ENCODE measurements at regions not wholly inside any gene's neighbourhood (a gene's known extent, or its start where the extent isn't known, plus 50 kb on each side); places are given as distances from the start of the nearest gene placed in this dataset.

GRCh38 chr2:103945083-103945482 is 908.8 kb upstream of the POU3F3 start:
- TF ChIP-seq, protein P1, sequence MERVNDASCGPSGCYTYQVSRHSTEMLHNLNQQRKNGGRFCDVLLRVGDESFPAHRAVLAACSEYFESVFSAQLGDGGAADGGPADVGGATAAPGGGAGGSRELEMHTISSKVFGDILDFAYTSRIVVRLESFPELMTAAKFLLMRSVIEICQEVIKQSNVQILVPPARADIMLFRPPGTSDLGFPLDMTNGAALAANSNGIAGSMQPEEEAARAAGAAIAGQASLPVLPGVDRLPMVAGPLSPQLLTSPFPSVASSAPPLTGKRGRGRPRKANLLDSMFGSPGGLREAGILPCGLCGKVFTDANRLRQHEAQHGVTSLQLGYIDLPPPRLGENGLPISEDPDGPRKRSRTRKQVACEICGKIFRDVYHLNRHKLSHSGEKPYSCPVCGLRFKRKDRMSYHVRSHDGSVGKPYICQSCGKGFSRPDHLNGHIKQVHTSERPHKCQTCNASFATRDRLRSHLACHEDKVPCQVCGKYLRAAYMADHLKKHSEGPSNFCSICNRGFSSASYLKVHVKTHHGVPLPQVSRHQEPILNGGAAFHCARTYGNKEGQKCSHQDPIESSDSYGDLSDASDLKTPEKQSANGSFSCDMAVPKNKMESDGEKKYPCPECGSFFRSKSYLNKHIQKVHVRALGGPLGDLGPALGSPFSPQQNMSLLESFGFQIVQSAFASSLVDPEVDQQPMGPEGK (CRISPR knock-in tag; IDR thresholded peaks at IDR 0.05): no peak
- TF ChIP-seq CEBPB (IDR thresholded peaks at IDR 0.05; ENCODE audit: borderline replicate concordance, low read depth, low read length) (peak; percentile 66; the same call in 1 of the 2 replicates), ATF7 (IDR thresholded peaks at IDR 0.05) (peak; percentile 60), ATF7 (CRISPR knock-in tag; IDR thresholded peaks at IDR 0.05) (no peak)
- no peak overlapping the region for H3K4me2 ChIP-seq (ENCODE audit: low read depth, low read length)
- no peaks in the 10 kb centered on the region for H3K27me3 ChIP-seq (ENCODE audit: control insufficient read depth in 1 of 2, insufficient read depth in 2 of 2, low read length in 2 of 2)
- in situ Hi-C loops (cut with HindIII; ENCODE audit: extremely low pct_ligation_motif_present, low pct_unique_long_range_greater_than_20kb) (no loop called here), intact Hi-C loops (cut with micrococcal nuclease; ENCODE audit: unreplicated experiment) (no loop called here)
- DNase-seq (ENCODE audit: low spot score) (no peak), FAIRE-seq (no peak), ATAC-seq (no peak)
- H3K4me1 ChIP-seq (ENCODE audit: insufficient read depth, low read length): no peaks in the 10 kb centered on the region
- CTCF ChIA-PET (ENCODE audit: low intra/inter-chr PET ratio, low total read pairs): no interaction called here
- no peak overlapping the region for H3K9ac ChIP-seq (ENCODE audit: insufficient read depth, low read depth, low read length)
- POLR2A ChIA-PET: no interaction called here
- H3K9me3 ChIP-seq (ENCODE audit: low read length): peaks cover 11% of the 10 kb centered on the region
- no peaks in the 10 kb centered on the region for H4K20me1 ChIP-seq (ENCODE audit: insufficient read depth, low read length)
- no peak overlapping the region for H3K27ac ChIP-seq (ENCODE audit: extremely low read length, insufficient read depth, low read length)
- BruUV-seq (replicated peaks): no TSS peak
- 6% methylated on average over 2 of the region's 2 CpGs for WGBS (ENCODE audit: low lambda C conversion rate)
- H3K79me2 ChIP-seq (ENCODE audit: insufficient read depth, low read length): no peaks in the 10 kb centered on the region
- no peaks in the 10 kb centered on the region for H3K36me3 ChIP-seq (replicated peaks in 1 of 2; ENCODE audit: control insufficient read depth in 1 of 2, insufficient read depth in 2 of 2, low read length in 2 of 2)
- H2AFZ ChIP-seq (ENCODE audit: low read length): no peak overlapping the region
- H3K4me3 ChIP-seq (replicated peaks in 1 of 3; ENCODE audit: insufficient read depth in 1 of 3, low read depth in 2 of 3, low read length in 3 of 3): no peak overlapping the region

- FAIRE-seq (no peak), DNase-seq (ENCODE audit: low spot score) (peak; percentile 47), ATAC-seq (peak; percentile 99)
- no peaks in the 10 kb centered on the region for H3K79me2 ChIP-seq (ENCODE audit: insufficient read depth, low read length)
- H4K20me1 ChIP-seq (ENCODE audit: insufficient read depth, low read length): no peaks in the 10 kb centered on the region
- H3K36me3 ChIP-seq (replicated peaks in 1 of 2; ENCODE audit: control insufficient read depth in 1 of 2, insufficient read depth in 2 of 2, low read length in 2 of 2): no peaks in the 10 kb centered on the region
- H3K4me2 ChIP-seq (ENCODE audit: low read depth, low read length): no peak overlapping the region
- intact Hi-C loops (cut with micrococcal nuclease; ENCODE audit: unreplicated experiment): loop anchor here (1.0 to 2.0 kb wide), 5 partner anchors 453 to 985 kb away; no protein-coding TSS in a partner anchor
- ChIA-PET CTCF (ENCODE audit: low intra/inter-chr PET ratio, low total read pairs) (interaction anchor here (1.3 to 1.4 kb wide), 2 partner anchors 890 to 914 kb away, joined by 3 to 11 read pairs; no protein-coding TSS in a partner anchor), POLR2A (no interaction called here)
- in situ Hi-C loops (cut with HindIII; ENCODE audit: extremely low pct_ligation_motif_present, low pct_unique_long_range_greater_than_20kb): loop anchor here (10.0 kb wide), 1 partner anchor 895 kb away; the partner anchor contains the start of gene POU3F3
- H3K4me1 ChIP-seq (ENCODE audit: insufficient read depth, low read length): no peaks in the 10 kb centered on the region
- H3K4me3 ChIP-seq (replicated peaks in 1 of 3; ENCODE audit: insufficient read depth in 1 of 3, low read depth in 2 of 3, low read length in 3 of 3): no peak overlapping the region
- WGBS (ENCODE audit: low lambda C conversion rate): 18% methylated on average over 9 of the region's 9 CpGs
- H3K27ac ChIP-seq (ENCODE audit: extremely low read length, insufficient read depth, low read length): no peak overlapping the region
- H3K9ac ChIP-seq (ENCODE audit: insufficient read depth, low read depth, low read length): no peak overlapping the region
- no peaks in the 10 kb centered on the region for H3K9me3 ChIP-seq (ENCODE audit: low read length)
- no peaks in the 10 kb centered on the region; a peak in 1 of 5 replicates for H3K27me3 ChIP-seq (ENCODE audit: control insufficient read depth in 1 of 2, insufficient read depth in 2 of 2, low read length in 2 of 2)
- H2AFZ ChIP-seq (ENCODE audit: low read length): no peak overlapping the region
- no TSS peak for BruUV-seq (replicated peaks)
- TF ChIP-seq CAMTA2 (CRISPR knock-in tag; IDR thresholded peaks at IDR 0.05; ENCODE audit: borderline replicate concordance) (no peak), ZFP1 (CRISPR knock-in tag; IDR thresholded peaks at IDR 0.05) (no peak)
- TF ChIP-seq, protein P2, sequence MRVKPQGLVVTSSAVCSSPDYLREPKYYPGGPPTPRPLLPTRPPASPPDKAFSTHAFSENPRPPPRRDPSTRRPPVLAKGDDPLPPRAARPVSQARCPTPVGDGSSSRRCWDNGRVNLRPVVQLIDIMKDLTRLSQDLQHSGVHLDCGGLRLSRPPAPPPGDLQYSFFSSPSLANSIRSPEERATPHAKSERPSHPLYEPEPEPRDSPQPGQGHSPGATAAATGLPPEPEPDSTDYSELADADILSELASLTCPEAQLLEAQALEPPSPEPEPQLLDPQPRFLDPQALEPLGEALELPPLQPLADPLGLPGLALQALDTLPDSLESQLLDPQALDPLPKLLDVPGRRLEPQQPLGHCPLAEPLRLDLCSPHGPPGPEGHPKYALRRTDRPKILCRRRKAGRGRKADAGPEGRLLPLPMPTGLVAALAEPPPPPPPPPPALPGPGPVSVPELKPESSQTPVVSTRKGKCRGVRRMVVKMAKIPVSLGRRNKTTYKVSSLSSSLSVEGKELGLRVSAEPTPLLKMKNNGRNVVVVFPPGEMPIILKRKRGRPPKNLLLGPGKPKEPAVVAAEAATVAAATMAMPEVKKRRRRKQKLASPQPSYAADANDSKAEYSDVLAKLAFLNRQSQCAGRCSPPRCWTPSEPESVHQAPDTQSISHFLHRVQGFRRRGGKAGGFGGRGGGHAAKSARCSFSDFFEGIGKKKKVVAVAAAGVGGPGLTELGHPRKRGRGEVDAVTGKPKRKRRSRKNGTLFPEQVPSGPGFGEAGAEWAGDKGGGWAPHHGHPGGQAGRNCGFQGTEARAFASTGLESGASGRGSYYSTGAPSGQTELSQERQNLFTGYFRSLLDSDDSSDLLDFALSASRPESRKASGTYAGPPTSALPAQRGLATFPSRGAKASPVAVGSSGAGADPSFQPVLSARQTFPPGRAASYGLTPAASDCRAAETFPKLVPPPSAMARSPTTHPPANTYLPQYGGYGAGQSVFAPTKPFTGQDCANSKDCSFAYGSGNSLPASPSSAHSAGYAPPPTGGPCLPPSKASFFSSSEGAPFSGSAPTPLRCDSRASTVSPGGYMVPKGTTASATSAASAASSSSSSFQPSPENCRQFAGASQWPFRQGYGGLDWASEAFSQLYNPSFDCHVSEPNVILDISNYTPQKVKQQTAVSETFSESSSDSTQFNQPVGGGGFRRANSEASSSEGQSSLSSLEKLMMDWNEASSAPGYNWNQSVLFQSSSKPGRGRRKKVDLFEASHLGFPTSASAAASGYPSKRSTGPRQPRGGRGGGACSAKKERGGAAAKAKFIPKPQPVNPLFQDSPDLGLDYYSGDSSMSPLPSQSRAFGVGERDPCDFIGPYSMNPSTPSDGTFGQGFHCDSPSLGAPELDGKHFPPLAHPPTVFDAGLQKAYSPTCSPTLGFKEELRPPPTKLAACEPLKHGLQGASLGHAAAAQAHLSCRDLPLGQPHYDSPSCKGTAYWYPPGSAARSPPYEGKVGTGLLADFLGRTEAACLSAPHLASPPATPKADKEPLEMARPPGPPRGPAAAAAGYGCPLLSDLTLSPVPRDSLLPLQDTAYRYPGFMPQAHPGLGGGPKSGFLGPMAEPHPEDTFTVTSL (CRISPR knock-in tag; IDR thresholded peaks at IDR 0.05; ENCODE audit: borderline replicate concordance): no peak
Measured at GRCh38 chr2:103959174-103960128, 894.5 kb upstream of the POU3F3 start.

All from HepG2 (cell line).